ENCODE measurements at regions not wholly inside any gene's neighbourhood (a gene's known extent, or its start where the extent isn't known, plus 50 kb on each side); places are given as distances from the start of the nearest gene placed in this dataset.
A peak's percentile ranks its signal among the peaks of the same experiment; 100 is the strongest.

GRCh38 chr17:71071837-71072236 lies 902.5 kb downstream of the KCNJ2 start:
- DNase-seq (ENCODE audit: extremely low read depth, insufficient read length): no peak
- Histone ChIP-seq H3K27me3 (replicated peaks; ENCODE audit: control insufficient read depth, insufficient read depth, low read length) (no peaks in the 10 kb centered on the region), H3K4me3 (replicated peaks; ENCODE audit: low read depth, low read length) (no peak overlapping the region), H3K36me3 (ENCODE audit: control insufficient read depth, insufficient read depth, low read length) (no peaks in the 10 kb centered on the region)
- TF ChIP-seq CTCF (IDR thresholded peaks at IDR 0.05; ENCODE audit: insufficient read depth, low read length, poor library complexity, severe bottlenecking): no peak

- DNase-seq (ENCODE audit: extremely low read depth, insufficient read length): no peak
- Histone ChIP-seq H3K4me3 (replicated peaks; ENCODE audit: low read depth, low read length) (no peak overlapping the region), H3K36me3 (ENCODE audit: control insufficient read depth, insufficient read depth, low read length) (no peaks in the 10 kb centered on the region), H3K27me3 (replicated peaks; ENCODE audit: control insufficient read depth, insufficient read depth, low read length) (no peaks in the 10 kb centered on the region)
- no peak for TF ChIP-seq CTCF (IDR thresholded peaks at IDR 0.05; ENCODE audit: insufficient read depth, low read length, poor library complexity, severe bottlenecking)
These were observed 911.6 kb downstream of the KCNJ2 start for GRCh38 chr17:71080937-71081336.

GRCh38 chr17:71081666-71082065 lies 912.3 kb downstream of the KCNJ2 start:
- no peaks in the 10 kb centered on the region for H3K27me3 ChIP-seq (replicated peaks; ENCODE audit: control insufficient read depth, insufficient read depth, low read length)
- H3K4me3 ChIP-seq (replicated peaks; ENCODE audit: low read depth, low read length): no peak overlapping the region
- no peak for DNase-seq (ENCODE audit: extremely low read depth, insufficient read length)
- no peak for TF ChIP-seq CTCF (IDR thresholded peaks at IDR 0.05; ENCODE audit: insufficient read depth, low read length, poor library complexity, severe bottlenecking)
- no peaks in the 10 kb centered on the region for H3K36me3 ChIP-seq (ENCODE audit: control insufficient read depth, insufficient read depth, low read length)

- no peak for DNase-seq (ENCODE audit: extremely low read depth, insufficient read length)
- Histone ChIP-seq H3K4me3 (replicated peaks; ENCODE audit: low read depth, low read length) (no peak overlapping the region), H3K27me3 (replicated peaks; ENCODE audit: control insufficient read depth, insufficient read depth, low read length) (no peaks in the 10 kb centered on the region), H3K36me3 (ENCODE audit: control insufficient read depth, insufficient read depth, low read length) (no peaks in the 10 kb centered on the region)
- TF ChIP-seq CTCF (IDR thresholded peaks at IDR 0.05; ENCODE audit: insufficient read depth, low read length, poor library complexity, severe bottlenecking): peak; percentile 44
These were observed 914.9 kb downstream of the KCNJ2 start for GRCh38 chr17:71084219-71084618.

GRCh38 chr17:71084838-71085237 lies 915.5 kb downstream of the KCNJ2 start:
- Histone ChIP-seq H3K36me3 (ENCODE audit: control insufficient read depth, insufficient read depth, low read length) (no peaks in the 10 kb centered on the region), H3K4me3 (replicated peaks; ENCODE audit: low read depth, low read length) (no peak overlapping the region), H3K27me3 (replicated peaks; ENCODE audit: control insufficient read depth, insufficient read depth, low read length) (no peaks in the 10 kb centered on the region)
- DNase-seq (ENCODE audit: extremely low read depth, insufficient read length): no peak
- no peak for TF ChIP-seq CTCF (IDR thresholded peaks at IDR 0.05; ENCODE audit: insufficient read depth, low read length, poor library complexity, severe bottlenecking)

All from GM06990 (cell line).